Endothelial cell of umbilical vein (primary cell): ENCODE measurements at regions not wholly inside any gene's neighbourhood (a gene's known extent, or its start where the extent isn't known, plus 50 kb on each side); places are given as distances from the start of the nearest gene placed in this dataset.

Experiments used
- BruUV-seq: library from RNA; stranded (reverse); fragments of 400-500 nt; replicated peaks from 2 replicates; lab custom pipeline; 2021; lab: Mats Ljungman, UMichigan
- CTCF ChIA-PET: fragments of 300-600, 350-600 bp; sonication (Branson Sonifier 250); formaldehyde crosslinking; loops from one replicate; lab custom pipeline; 2021; ENCODE audit warnings: antibody characterized with exemption, inconsistent platforms; lab: Charles Lee
- POLR2A ChIA-PET: fragments of 300-600, 350-600 bp; sonication (Branson Sonifier 250); formaldehyde crosslinking; loops from one replicate; lab custom pipeline; 2021; ENCODE audit warnings: antibody characterized with exemption, inconsistent platforms; lab: Charles Lee
- DNase-seq: peaks from one replicate; pipeline ENCODE4 v3.0.0-alpha.2; 2011; ENCODE audit warnings: low read depth, low spot score
- FAIRE-seq: peaks from 2 replicates; lab custom pipeline; 2011; peaks lifted over from hg19 to GRCh38; lab: Jason Lieb, UNC
- H2AFZ ChIP-seq: 2 replicates; pipeline ENCODE4 v1.6.0; 2012; ENCODE audit warnings: low read depth, low read length, control low read depth, inconsistent platforms
- H3K27ac ChIP-seq: 2 replicates; pipeline ENCODE4 v1.5.1; 2011; ENCODE audit warnings: low read depth, mild to moderate bottlenecking, control low read depth, low read length, moderate library complexity; ENCODE audit not compliant: insufficient read depth
- H3K27me3 ChIP-seq, 2 experiments: 2 replicates each; pipeline versions ENCODE4 v1.6.0 to v1.6.1; 2011; ENCODE audit warnings: low read length in 2 of 2, mixed read lengths in 1 of 2; ENCODE audit not compliant: control insufficient read depth in 2 of 2, insufficient read depth in 2 of 2
- H3K36me3 ChIP-seq, 2 experiments: 2 replicates in 1 of 2; 3 replicates in 1 of 2; pipeline ENCODE4 v1.5.1; 2011; ENCODE audit warnings: low read length in 2 of 2, mild to moderate bottlenecking in 1 of 2, moderate library complexity in 1 of 2; ENCODE audit not compliant: control insufficient read depth in 2 of 2, insufficient read depth in 2 of 2; ENCODE audit errors: extremely low read depth in 1 of 2
- H3K4me1 ChIP-seq: 3 replicates; pipeline ENCODE4 v1.5.1; 2011; ENCODE audit warnings: mild to moderate bottlenecking, low read length; ENCODE audit not compliant: control insufficient read depth, insufficient read depth; ENCODE audit errors: extremely low read depth
- H3K4me2 ChIP-seq: 2 replicates; pipeline ENCODE4 v1.6.1; 2011; ENCODE audit warnings: low read length, control low read depth, mixed read lengths; ENCODE audit not compliant: insufficient read depth
- H3K4me3 ChIP-seq, 3 experiments: fragments of 200-600 bp in 1 of 3; sonication (generic), shearing (Covaris generic) in 1 of 3; replicated peaks in 1 of 3; 2 replicates each; pipeline ENCODE4 v1.5.1; 2011 to 2016; ENCODE audit warnings: control low read depth in 3 of 3, low read length in 3 of 3, mild to moderate bottlenecking in 2 of 3, inconsistent platforms in 1 of 3, low read depth in 1 of 3, moderate library complexity in 1 of 3; ENCODE audit not compliant: insufficient read depth in 1 of 3
- H3K79me2 ChIP-seq: 2 replicates; pipeline ENCODE4 v1.6.0; 2012; ENCODE audit warnings: low read length, inconsistent platforms; ENCODE audit not compliant: control insufficient read depth, insufficient read depth
- H3K9ac ChIP-seq: replicated peaks from 2 replicates; pipeline ENCODE3; 2011; ENCODE audit warnings: low read length, control low read depth; ENCODE audit not compliant: insufficient read depth; ENCODE audit errors: extremely low read depth
- H3K9me1 ChIP-seq: replicated peaks from 3 replicates; pipeline ENCODE4 v1.6.0; 2011; ENCODE audit warnings: mild to moderate bottlenecking, low read length; ENCODE audit not compliant: control insufficient read depth, insufficient read depth; ENCODE audit errors: extremely low read depth
- H3K9me3 ChIP-seq: replicated peaks from 2 replicates; pipeline ENCODE4 v1.5.1; 2012; ENCODE audit warnings: low read length, inconsistent platforms; ENCODE audit not compliant: control insufficient read depth, insufficient read depth
- H4K20me1 ChIP-seq: replicated peaks from 2 replicates; pipeline ENCODE3; 2011; ENCODE audit warnings: mild to moderate bottlenecking, low read length; ENCODE audit not compliant: control insufficient read depth, insufficient read depth; ENCODE audit errors: extremely low read depth
- CTCF ChIP-seq, 2 donors: IDR thresholded peaks; 1 replicate in 1 of 2; 2 replicates in 1 of 2; pipeline ENCODE4 v1.5.1; 2011; ENCODE audit warnings: low read length in 2 of 2, mild to moderate bottlenecking in 2 of 2, moderate library complexity in 2 of 2, control low read depth in 1 of 2, inconsistent platforms in 1 of 2, low read depth in 1 of 2; ENCODE audit not compliant: insufficient read depth in 1 of 2; ENCODE audit errors: extremely low read depth in 1 of 2
- EZH2 ChIP-seq: IDR thresholded peaks from 2 replicates; pipeline ENCODE4 v1.6.1; 2012; ENCODE audit warnings: borderline replicate concordance, low read depth, mild to moderate bottlenecking, moderate library complexity, low read length, inconsistent platforms; ENCODE audit not compliant: severe bottlenecking
- FOS ChIP-seq: IDR thresholded peaks from 2 replicates; pipeline ENCODE4 v1.6.1; 2011; ENCODE audit warnings: mild to moderate bottlenecking, low read length, moderate library complexity, borderline replicate concordance; ENCODE audit not compliant: insufficient read depth
- GATA2 ChIP-seq: IDR thresholded peaks from 2 replicates; pipeline ENCODE4 v1.7.0; 2011; ENCODE audit warnings: low read depth, mild to moderate bottlenecking, moderate library complexity, mixed read lengths, low read length; ENCODE audit not compliant: insufficient read length, insufficient read depth
- JUN ChIP-seq: IDR thresholded peaks from 2 replicates; pipeline ENCODE4 v1.6.1; 2011; ENCODE audit warnings: borderline replicate concordance, low read depth; ENCODE audit not compliant: insufficient read length, insufficient read depth
- MAX ChIP-seq: IDR thresholded peaks from 2 replicates; pipeline ENCODE4 v1.6.1; 2011; ENCODE audit not compliant: insufficient read depth, insufficient read length
- MYC ChIP-seq: IDR thresholded peaks from one replicate; pipeline ENCODE4 v1.6.1; 2011; ENCODE audit warnings: mild to moderate bottlenecking, low read depth, low read length
- POLR2A ChIP-seq: IDR thresholded peaks from 2 replicates; pipeline ENCODE4 v1.6.1; 2012; ENCODE audit warnings: low read depth, mild to moderate bottlenecking, control low read depth, low read length
- POLR2AphosphoS5 ChIP-seq: IDR thresholded peaks from 2 replicates; pipeline ENCODE4 v1.6.1; 2012; ENCODE audit warnings: low read depth, mild to moderate bottlenecking, control low read depth, low read length, moderate library complexity; ENCODE audit not compliant: insufficient read depth
- dilution Hi-C: fragments of 300-500 bp; cut with MboI; formaldehyde crosslinking; loops from one replicate; pipeline ENCODE4 v1.15.0; 2019; ENCODE audit warnings: low sequenced_read_pairs; ENCODE audit not compliant: extremely low pct_ligation_motif_present
- intact Hi-C: fragments of 100-400 bp; cut with micrococcal nuclease; formaldehyde crosslinking; loops from one replicate; pipeline ENCODE4 v1.10.0; 2022

GRCh38 chr5:3460416-3460815 lies 135.2 kb upstream of the IRX1 start:
- intact Hi-C loops (no loop called here), dilution Hi-C loops (no loop called here)
- Histone ChIP-seq H3K27me3 (no peaks in the 10 kb centered on the region), H3K9ac (no peak overlapping the region), H3K9me1 (no peaks in the 10 kb centered on the region), H3K4me3 (no peak overlapping the region), H2AFZ (no peak overlapping the region), H4K20me1 (no peaks in the 10 kb centered on the region), H3K79me2 (no peaks in the 10 kb centered on the region), H3K27ac (no peak overlapping the region), H3K4me1 (no peaks in the 10 kb centered on the region), H3K9me3 (peaks cover 7% of the 10 kb centered on the region), H3K4me2 (no peak overlapping the region), H3K36me3 (no peaks in the 10 kb centered on the region)
- CTCF ChIA-PET, result no interaction called here
- no peak for TF ChIP-seq EZH2
- TF ChIP-seq POLR2A, result no peak
- TF ChIP-seq GATA2, result no peak
- no peak for TF ChIP-seq FOS
- no peak for TF ChIP-seq CTCF (IDR thresholded peaks at IDR 0.05; ENCODE audit: extremely low read depth in 1 of 2, insufficient read depth in 1 of 2, low read depth in 1 of 2, low read length in 2 of 2)
- no peak for TF ChIP-seq POLR2AphosphoS5
- no peak for TF ChIP-seq MYC
- no peak for TF ChIP-seq MAX
- no peak for TF ChIP-seq JUN
- BruUV-seq, result no TSS peak
- POLR2A ChIA-PET, result no interaction called here
- FAIRE-seq (no peak), DNase-seq (no peak)
